ENCODE measurements at regions not wholly inside any gene's neighbourhood (a gene's known extent, or its start where the extent isn't known, plus 50 kb on each side); places are given as distances from the start of the nearest gene placed in this dataset.

DNA sequence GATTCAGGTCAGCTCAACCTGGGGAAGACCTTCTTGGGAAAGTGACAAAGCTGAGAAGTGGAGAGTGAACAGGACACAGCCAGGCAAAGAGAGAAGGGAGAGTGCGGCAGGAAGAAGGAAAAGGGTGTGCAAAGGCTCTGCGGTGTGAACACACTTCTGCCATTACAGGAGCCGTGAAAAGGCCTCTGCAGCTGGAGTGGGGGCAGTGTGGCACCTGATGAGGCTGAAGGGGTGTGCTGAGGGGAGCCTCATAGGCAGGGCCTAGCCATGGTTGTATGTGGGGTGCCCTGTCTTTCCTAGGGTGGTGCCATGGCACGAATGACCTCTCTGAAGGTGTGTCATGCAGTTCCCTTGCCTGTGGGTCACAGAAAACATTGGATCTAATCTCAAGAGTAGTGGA is 347.6 kb downstream of the CYRIA start:
- DNase-seq (ENCODE audit: low spot score): no peak

DNA sequence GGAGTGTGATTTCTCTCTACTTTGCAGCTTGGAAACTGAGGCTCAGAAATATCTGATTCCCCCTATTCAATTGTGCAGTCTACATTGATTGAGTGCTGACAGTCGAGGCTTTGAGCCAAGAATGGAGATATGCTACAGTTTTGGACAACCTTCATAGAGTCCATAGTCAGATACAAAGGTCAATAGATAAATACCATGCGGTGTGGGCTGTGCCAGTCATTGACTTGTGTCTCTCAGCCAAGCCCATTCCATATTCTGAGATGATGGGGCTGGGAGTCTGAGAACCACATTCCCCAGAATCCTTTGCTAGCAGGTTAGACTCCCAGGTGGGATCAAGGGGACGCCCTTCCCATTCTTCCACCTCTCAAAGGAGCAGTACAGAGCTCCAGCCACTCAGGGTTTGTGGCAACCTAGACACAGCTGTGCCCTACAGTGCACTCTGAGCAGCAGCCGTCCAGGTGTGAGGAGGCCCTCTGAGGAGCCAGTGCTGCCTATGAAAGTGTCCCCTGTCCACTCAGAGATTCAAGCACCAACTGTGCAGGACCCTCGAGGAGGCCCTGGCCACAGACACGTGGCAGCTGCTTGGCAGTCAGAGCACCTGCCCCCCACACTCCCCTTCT is 348.3 kb downstream of the CYRIA start:
- no peak for DNase-seq (ENCODE audit: low spot score)

DNA sequence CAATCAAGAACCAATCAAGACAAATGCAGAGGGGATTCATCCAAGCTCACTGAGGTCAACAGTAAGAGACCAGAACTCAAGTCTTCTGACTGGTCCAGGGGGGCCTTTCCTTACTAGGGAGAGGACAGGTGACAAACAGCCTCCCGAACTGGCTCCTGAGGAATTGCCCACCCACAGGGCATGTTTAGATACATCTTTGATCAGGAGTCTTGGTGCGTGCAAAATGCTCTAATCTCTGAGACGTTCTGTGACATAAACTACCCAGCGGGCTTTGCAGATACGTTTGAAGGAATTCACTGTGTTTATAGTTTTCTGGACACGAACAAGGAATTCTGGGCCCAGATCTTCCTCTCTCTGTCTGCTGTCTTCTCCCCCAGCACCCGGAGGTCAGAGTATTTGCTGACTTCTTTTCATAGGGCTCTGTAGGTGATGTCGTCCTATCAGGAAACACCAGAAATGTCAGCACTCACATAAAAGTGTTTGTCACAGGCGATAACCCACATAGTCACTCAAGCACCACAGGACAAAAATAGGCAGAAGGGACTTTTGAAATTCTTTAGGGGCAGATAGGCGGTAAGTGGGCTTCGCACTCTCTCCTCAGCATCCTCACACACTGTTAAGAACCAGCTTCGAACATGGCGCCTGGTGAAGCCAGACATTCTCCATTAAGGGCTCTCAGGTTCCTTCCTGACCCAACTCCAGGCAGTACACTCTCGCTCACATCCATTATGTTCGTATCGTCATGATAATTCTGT is 349.0 kb downstream of the CYRIA start:
- no peak for DNase-seq (ENCODE audit: low spot score)

DNA sequence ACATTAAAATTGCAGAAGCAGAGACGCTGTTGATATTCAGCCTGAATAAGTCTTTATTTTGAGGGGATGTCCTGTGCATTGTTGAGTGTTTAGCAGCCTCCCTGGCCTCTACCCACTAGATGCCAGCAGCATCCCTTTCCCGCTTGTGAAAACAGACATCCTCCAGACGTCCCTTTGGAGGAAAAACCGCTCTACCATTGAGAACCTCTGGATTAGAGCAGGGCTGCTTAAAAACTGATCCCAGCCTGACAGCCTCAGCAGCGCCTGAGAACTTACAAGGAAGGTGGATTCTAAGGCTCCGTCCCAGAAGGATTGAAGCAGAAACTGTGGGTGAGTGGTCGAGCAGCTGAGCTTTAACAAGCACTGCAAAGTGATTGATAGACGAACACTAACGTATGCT is 349.7 kb downstream of the CYRIA start:
- DNase-seq (ENCODE audit: low spot score): no peak

DNA sequence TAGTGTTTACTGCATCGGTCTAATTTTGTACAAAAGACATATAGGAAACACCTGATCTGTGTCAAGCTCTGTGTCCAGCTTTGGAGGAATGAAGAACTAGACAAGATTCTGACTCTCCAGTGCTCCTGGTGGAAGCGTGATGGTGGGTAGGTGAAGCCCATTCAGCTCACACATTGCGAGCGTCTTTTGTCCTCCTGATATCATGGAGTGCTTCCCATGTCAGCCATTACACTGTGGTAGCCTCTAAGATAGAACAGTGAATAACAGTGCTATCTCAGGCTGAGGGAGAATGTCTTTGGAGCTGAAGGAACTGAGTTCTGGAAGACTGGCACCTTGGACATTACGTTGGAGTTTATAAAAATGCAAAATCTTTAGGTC is 350.2 kb downstream of the CYRIA start:
- DNase-seq (ENCODE audit: low spot score): no peak

DNA sequence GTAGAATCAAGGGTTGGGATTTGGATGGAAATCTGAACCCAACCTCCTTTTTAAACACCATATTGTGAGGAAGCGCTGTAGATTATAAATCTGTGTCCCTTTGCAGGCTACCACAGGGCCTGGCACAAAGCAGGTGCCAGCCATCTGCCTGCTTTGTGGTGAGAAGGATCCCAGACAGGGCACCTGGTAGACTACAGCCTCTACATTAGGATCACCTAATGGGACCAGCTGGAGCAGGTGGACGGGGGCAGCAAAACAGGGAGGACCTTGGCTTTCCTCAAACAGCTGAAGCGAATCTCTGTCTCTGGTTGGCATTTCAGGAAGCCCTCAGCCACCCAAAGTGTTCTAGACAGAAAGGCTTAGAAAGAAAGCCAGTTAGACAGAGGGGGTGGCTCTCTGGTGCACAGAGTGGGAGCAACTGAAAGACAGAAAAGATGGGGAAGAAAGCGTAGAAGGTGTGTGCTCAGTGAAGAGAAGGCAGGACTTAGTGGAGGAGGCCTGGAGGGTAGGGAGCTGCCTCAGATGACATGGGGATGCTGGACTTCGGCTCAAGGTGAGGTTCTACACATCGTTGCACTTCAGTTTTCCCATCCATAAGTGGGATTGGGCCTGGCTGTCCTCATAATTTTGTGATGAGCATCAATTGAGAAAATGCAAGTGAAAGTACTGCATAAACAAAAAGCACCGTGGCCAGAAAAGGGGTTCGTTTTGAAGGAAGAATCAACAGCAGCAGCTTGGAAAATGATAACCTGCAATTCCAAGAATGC is 350.8 kb downstream of the CYRIA start:
- DNase-seq (ENCODE audit: low spot score): no peak

DNA sequence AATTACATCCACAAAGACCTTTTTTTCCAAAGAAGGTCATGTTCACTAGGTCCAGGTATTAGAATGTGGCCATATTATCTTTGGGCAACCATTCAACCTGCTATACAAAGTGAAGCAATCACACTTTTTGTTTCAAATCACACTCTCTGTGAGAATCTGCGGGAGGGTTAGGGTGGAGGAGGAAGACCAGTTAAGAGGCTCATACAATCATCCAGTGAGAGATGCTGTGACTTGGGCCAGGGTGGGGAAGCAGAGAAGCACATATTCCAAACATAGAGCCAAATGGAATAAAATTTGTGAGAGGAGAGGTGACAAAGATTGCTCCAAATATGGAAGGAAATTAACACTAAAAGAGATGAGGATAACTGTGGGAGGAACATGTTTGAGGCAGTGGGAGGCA is 351.6 kb downstream of the CYRIA start:
- no peak for DNase-seq (ENCODE audit: low spot score)

DNA sequence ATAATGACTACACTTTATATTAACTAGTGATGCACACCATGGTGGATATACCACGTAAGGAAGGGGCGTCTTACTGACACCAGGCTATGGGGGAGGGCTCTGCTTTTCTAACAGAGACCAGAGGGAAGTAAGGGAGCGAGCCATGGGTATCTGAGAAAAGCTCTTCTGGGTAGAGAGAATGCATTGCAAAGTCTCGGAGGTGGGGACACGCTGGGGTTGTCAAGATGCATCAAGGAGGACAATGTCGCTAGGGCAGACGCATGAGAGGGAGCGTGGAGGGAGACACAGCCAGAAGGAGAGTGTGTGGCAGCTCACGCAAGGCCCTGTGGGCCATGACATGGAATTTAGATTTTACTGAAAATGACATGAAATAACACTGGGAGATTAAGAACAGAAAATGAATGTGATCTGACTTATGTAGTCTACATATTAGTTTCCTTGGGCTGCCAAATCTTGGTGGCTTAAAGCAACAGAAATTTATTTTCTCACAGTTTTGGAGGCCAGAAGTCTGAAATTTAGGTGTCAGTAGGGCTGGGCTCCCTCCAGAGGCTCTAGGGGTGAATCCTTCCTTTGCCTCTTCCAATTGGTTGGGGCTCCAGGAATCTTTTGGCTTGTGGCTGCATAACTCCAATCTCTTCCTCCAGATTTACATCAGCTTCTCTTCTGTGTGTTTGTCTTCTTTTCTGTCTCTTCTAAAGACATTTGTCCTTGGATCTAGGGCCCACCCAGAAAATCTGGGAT is 352.2 kb downstream of the CYRIA start:
- DNase-seq (ENCODE audit: low spot score): no peak

DNA sequence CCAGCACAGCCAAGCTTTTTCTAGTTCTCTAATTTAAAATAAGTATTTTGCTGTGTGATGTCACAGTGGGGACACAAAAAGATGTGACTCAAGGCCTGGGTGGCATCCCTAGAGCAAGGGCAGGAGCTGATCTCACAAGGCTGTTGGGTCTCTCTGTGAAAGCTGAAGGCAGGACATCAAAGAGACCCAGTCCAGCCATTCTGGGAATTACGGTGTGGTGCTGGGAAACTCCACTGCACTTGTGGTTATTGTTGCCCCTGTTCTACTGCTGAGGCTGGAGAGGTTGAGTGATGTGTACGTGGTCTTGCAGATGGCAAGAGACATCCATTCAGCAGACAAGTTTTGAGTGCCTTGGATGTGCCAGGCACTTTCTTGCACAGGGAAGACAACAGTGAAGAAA is 352.9 kb downstream of the CYRIA start:
- DNase-seq (ENCODE audit: low spot score): no peak

DNA sequence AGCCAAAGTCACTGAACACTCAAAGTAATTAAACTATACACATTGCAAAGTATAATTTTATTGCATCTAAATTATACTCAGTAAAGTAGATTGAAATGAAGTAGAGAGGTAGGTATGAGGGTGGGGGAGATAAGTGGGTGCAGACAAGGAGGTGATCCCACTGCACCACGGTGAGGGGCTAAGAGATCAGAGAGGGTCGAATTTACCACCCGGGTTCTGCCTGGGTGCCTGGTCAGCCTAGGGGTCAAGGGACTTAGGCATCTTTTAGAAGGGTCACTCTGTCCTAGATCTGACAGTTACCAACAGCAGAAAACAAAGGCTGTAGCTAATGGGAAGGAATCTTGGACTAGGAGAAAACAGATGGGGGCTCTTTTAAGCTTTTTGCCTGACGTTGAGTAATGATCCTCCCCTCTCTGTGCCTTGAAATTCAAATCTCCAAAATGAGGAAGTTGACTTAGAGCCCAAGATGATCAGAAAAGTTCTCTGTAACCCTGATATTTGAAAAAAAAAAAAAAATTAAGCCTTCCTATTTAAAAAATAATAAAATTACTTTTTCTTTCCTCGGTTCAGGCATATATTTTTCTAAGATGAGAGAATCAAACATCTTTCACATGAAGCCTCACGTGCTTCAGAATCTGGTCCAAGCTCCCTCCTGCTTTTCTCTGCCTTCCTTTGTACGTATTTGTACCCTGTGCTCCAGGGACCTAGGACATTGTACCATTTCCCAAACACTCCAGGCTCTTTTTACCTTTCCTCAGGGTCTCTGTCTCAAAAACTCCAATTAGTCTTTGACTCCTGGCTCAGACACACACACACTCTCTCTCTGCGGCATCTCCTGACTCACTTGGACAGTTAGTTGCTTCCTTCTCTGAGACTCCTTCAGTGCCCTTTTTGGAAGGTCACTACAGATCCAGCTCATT is 353.9 kb downstream of the CYRIA start:
- no peak for DNase-seq (ENCODE audit: low spot score)

DNA sequence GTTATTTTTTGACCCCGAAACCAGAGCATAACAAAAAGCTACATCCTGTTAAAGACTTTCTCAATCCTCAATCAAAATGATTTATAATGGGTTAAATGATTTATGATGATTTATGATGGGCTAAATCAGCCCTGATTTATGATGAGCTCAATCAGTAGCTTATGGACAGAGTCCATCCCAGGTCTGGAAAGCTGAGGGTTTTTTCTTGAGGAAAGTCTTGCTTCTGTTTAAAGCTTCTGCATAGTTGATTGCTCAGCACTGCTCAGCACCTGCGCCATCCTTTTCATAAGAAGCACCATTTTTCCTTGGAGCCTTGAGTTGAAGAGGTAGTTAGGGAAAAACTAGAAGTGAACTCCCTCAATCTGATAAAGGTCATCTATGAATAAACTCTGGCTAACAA is 356.8 kb downstream of the CYRIA start:
- no peak for DNase-seq (ENCODE audit: low spot score)

DNA sequence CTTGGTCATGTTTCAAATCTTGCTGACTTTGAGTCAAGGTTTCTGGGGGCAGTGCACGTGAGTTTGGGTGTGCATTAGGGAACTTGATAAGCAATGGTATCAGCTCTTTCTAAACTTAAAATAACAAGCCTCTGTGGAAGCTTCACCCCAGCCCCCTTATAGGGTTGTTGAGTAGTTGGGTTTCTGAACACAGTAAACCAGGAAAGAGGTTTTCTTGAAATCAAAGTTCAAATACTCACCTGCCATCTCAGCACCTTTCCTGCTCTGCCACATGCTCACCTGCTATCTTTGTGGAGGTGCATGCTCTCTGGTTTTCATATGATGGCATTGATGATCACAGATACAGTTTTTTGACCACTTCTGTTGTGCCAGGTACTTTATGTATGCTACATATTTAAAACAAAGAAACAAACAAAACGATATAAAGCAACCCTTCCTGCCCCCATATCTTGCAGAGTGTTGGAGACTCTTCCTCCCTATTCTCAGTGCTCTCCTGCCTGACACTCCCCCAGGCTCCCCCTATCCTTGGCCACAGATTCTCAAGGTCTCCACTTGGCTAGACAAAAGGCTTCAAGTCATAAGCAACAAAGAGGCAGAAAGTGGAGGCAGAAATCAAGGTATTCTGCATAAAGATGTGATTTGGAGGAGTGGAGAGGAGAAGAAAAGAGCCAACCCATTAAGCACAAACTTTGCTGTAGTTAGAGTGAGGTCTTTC is 360.6 kb downstream of the CYRIA start:
- DNase-seq (ENCODE audit: low spot score): no peak

DNA sequence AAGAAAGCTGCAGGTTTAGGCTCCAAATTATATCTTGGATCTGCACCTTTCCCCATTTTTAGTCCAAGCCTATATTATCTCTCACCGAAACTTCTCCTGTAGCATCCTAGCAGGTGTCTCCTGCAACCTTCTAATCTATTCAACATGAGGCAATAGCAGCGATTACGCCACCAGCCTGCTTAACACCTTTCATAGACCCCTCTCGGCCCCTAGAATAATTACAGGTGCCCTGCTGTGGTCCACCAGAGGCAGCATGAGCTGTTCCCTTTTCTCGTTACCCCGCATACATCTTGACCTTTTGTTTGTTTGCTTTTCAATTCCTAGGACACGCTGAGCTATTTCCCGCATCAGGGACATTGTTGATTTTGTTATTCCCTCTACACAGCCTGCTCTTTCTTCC is 361.9 kb downstream of the CYRIA start:
- DNase-seq (ENCODE audit: low spot score): no peak

DNA sequence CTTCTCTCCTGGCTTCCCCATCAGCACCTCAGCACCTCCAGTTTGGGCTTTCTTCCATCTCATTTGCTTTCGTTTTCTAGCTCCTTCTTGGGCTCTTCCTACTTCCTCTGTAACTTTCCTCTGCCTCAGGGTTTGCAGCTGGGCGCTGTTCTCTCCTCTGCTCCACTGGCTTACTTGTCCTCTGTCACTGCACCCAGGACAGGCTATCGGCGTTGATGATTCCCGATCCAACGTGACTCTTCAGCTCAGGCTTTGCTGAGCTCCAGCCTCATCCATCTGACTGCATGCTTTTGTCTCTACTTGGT is 362.4 kb downstream of the CYRIA start:
- DNase-seq (ENCODE audit: low spot score): no peak

DNA sequence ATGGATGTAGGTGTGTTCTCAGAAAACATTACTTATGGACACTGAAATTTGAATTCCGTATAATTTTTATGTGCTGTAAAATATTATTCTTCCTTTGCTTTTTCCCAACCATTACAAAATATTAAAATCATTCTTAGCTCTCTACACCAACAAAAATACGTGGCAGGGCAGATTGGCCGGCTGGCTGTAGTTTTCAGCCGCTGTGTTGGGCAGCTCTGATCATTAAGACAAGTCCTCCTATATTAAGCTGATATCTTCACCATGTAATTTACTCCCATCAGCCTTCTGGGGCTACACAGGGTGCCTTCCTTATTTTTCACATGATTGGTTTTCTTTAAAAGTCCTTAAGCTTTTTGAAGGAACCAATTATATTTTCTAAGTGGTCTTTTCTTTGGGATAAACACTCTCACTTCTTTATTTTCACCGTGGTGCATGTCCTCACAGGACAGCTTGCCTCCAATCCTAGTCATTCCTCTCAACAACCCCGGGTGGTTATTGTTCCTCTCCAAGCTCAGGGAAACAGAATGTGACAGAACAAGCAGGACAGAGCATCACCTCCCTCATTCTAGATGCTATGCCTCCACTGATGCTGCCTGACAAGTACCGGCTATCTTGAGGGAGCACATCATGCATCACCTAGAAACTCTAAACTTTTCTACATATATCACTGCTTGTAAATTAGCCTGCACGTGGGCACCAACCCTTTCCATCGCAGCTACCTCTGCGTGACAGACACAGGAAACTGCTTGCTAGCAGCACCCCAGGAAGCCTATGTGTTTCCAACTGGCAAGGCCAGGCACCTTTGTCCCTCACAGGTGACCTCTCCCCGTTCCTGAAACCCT is 362.3 kb downstream of the MYCN start:
- no peak for DNase-seq (ENCODE audit: low spot score)

DNA sequence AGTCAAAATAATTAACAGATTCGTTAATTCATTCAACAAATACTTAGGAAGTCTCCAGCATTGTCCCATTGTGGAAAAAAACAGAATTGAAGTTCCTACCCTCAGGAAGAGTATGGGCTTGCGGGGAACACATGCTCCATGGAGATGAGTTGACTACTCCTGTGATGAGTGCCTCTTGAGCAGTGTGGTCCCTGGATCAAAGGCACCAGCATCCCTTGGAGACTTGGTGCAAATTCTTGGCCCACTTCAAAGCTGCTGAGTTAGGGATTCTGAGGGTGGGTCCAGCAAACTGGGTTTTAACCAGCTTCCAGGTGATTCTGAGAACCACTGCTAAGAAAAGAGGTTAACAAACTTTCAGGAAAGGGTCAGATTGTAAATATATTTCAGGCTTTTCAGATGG is 361.6 kb downstream of the MYCN start:
- DNase-seq (ENCODE audit: low spot score): no peak

DNA sequence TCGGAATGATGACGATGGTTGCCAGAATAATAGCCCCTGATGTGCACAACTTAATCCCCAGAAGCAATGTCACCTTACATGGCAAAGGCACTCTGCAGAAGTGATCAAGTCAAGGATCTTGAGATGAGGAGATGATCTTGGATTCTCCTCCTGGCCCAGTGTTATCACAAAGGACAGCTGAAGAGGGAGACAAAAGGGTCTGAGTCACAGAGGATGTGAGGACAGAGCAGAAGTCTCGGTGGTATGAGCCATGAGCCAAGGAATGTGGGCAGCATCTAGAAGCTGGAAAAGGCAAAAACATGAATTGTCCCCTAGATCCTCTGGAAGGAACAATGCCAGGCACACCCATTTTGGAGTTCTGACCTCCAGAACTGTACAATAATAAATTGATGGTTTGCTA is 358.5 kb downstream of the MYCN start:
- DNase-seq (ENCODE audit: low spot score): no peak

DNA sequence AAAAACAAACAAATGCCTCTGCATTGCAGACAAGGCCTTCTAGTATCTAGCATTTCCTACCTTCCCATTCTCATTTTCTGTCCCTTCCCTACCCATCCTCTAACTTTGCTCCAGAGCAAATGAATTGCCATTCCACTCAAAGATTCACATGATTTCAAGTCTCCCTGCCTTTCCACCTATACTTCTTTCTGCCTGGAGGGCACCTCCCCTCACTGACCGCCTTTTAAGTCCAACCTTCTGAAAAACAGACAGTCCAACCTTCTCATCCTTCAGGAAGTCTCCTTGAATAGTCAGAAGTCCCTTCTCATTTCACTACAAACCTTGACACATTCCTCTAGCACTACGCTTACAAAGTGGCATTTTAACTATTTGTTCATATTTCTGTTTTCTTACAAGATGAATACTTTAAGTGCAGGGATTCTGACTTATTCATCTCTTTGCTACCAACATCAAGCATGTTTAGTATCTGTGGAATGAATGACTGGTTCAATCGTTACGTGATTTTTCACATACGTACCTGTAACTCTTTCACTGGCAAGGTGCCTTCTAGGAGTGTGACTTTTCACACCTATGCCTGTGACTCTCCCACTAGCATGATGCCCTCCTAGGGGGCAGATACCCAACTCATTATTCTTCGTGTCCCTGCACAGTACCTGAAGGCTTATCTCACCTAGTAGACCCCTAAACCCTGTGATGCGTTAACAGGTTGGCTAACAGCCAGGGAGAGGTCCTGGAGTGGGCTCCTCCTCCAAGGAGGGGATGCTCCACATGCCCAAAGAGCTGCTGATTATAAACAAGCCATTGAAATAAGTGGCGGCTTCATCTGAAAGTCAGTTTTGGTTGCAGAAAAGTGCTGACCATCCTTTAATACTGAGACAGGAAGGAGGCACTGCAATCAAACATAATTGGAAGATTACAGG is 356.2 kb downstream of the MYCN start:
- DNase-seq (ENCODE audit: low spot score): no peak

DNA sequence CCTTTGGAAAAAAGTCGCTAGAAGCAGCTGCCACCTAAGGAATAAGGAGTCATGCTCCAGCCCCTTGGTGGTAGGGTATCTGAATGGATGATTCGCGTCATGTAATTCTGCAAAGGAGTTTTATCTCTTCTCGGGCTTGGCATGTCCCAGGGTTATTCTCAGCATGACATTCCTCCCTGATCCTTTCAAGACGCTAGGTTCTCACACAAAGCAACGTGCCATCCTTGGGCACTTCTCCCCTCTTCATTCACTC is 355.6 kb downstream of the MYCN start:
- DNase-seq (ENCODE audit: low spot score): no peak

Data from NAMALWA (cell line).